ENCODE measurements at regions not wholly inside any gene's neighbourhood (a gene's known extent, or its start where the extent isn't known, plus 50 kb on each side); places are given as distances from the start of the nearest gene placed in this dataset.

DNA sequence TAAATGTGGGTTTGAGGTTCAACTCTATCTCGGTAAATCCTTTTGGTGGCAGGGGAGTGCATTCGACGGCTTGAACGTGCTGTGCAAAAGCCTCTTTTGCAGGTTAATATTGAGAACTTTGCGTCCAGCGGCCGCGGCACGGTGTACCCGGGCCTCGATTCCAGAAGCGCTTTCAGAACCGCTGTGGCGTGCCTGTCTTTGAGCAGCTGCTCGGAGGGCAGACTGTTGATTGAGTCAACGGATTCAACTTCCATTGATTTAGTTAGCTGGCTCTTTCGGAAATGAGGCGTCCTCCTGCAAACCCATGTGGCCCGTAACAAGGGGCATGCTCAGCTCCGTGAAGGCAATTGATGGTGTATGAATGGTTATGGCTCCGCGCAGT lies 1247.8 kb downstream of the BRD1 start:
- no peak for DNase-seq (ENCODE audit: low read depth)
- TF ChIP-seq, protein P1, sequence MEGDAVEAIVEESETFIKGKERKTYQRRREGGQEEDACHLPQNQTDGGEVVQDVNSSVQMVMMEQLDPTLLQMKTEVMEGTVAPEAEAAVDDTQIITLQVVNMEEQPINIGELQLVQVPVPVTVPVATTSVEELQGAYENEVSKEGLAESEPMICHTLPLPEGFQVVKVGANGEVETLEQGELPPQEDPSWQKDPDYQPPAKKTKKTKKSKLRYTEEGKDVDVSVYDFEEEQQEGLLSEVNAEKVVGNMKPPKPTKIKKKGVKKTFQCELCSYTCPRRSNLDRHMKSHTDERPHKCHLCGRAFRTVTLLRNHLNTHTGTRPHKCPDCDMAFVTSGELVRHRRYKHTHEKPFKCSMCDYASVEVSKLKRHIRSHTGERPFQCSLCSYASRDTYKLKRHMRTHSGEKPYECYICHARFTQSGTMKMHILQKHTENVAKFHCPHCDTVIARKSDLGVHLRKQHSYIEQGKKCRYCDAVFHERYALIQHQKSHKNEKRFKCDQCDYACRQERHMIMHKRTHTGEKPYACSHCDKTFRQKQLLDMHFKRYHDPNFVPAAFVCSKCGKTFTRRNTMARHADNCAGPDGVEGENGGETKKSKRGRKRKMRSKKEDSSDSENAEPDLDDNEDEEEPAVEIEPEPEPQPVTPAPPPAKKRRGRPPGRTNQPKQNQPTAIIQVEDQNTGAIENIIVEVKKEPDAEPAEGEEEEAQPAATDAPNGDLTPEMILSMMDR (IDR thresholded peaks at IDR 0.05; ENCODE audit: control insufficient read depth, extremely low read depth, insufficient read depth) = no peak
- no peak overlapping the region for H3K4me3 ChIP-seq (ENCODE audit: low read depth, low read length)

DNA sequence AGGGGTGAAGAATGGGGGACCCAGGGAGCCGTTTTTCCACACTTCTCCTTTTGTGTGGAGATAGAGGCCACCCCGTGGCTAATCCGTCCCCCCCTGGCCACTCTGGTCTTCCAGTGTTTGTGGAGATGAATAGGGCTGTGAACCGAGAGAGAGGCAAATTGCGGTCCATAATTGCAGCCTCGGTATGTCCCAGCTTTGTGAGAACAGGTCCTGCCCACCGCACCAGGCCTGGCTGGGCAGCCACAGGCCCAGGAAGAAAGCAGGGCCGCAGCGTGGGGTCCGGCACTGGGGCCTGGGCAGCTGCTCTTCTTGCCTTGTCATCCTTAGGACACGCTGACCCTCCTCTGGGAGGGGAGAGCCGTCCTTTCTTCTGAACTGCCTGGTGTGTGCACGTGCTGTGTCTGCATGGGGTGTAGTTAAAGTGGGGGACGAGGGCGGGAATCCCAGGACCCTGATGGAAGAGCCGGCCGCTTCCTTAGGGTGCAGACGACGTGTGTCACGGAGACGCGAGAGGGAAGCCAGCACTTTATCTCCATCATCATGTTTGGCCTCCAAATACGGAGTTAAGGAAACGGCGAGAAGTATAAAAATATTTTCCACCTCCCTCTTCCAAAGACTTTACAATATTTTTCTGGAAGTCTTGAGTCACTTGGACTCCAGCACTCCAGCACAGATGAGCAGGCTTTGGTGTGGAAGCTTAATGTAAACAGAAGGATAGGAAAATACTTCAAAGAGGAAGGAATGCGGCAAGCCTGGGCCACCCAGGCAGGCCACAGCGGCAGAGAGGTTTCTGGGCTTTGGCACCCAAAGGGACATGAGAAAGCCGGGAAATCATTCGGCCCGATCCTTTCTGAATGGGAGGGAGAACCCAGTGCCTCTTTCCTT lies 1248.4 kb downstream of the BRD1 start:
- TF ChIP-seq, protein P1 (IDR thresholded peaks at IDR 0.05; ENCODE audit: control insufficient read depth, extremely low read depth, insufficient read depth) = no peak
- H3K4me3 ChIP-seq (ENCODE audit: low read depth, low read length) = no peak overlapping the region
- DNase-seq (ENCODE audit: low read depth) = no peak

DNA sequence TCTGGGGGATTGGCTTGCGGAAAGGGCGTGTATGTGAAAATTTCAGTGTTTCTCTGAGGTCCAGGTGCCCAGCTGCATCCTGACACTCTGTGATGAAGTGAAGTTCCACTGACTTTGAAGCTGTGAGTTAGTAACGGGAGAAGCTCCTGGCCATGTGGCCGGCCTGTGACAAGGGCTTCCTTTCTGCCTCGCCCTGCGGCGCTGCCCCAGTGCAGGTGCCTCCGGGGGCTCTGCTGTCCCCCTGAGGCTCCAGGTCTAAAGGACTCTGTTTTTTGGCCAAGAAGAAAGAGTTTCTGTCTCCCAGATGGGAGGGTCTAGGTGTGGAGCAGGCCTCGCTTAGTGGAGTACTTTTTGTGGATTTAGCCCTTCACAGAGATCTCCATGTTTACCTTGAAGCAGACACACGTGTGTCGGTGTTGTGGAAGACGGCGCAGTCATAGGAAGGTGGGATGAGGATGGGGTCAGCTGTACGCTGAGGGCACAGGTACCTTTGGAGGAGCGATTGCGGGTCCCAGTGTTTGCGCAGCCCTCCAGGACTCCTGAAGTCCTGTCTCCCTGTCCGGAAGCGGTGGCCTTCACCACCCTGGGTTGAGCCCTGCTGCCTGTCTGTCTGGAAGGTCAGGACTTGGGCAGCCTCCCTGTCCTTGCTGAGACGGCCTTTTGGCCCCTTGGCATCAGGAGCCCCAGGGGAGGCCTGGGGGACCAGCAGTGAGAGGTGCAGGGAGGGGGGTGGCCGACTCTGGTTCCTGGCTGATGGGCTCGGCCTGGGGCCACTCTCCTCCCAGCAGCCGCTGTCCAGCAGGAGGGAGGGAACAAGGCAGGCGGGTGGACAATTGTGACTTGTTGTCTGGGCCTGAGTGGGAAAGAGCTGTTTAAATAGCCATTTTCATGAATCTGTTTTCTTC lies 1249.3 kb downstream of the BRD1 start:
- no peak for DNase-seq (ENCODE audit: low read depth)
- no peak overlapping the region for H3K4me3 ChIP-seq (ENCODE audit: low read depth, low read length)

DNA sequence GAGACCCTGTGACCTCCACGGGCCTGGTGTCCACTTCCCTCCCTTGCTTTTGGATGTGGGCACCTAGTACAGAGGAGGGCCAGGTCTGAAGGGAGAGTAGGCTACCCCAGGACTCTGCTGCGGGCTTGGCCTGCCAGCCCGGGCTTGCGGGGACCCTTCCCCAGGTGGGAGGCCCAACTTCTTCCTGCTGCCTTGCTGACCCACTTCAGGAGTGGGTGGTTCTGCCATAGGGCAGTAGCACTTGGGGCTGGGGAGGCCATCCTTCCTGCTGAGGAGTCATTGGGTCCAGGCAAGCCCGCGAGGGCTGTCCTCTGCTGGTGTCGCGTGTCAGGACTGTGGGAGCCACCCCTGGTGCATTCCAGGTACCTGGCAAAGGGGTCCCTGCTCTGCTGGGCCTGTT lies 1250.0 kb downstream of the BRD1 start:
- TF ChIP-seq, protein P1 (IDR thresholded peaks at IDR 0.05; ENCODE audit: control insufficient read depth, extremely low read depth, insufficient read depth) = no peak
- no peak for DNase-seq (ENCODE audit: low read depth)
- no peak overlapping the region for H3K4me3 ChIP-seq (ENCODE audit: low read depth, low read length)

More for the DNA sequence above, 1249.3 kb downstream of the BRD1 start:
- TF ChIP-seq, protein P1 (IDR thresholded peaks at IDR 0.05; ENCODE audit: control insufficient read depth, extremely low read depth, insufficient read depth) = no peak

DNA sequence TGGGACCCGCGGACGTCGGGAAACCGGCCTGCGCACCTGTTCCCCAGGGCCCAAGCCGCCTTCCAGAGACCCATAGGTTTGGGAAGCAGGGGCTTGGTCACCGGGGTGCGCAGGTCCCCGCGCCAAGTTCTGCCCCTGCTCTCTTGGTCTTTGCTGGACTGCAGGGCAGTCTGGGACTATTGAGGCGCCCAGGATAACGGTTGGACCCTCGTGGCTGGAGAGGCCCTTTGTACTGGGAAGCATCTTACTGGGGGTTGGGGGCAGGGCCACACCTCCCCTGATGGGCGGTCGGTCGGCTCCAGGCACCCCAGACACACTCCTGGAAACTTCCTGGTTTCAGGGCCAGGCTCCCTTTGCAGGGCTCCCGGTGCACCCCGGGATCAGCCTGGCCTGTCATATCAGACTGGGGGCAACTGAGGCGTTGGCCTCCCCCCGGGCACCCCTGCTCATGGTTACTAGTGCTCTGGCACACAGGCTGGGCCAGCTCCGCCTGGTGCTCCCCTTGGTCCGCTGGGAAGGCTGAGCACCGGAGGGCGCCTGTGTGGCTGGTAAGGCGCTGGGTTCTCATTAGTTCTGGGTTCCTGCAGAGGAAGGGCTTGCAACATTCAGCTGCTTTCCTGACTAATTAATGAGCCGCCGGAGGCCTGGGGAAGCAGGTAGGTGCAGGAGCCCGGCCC lies 1250.5 kb downstream of the BRD1 start:
- DNase-seq (ENCODE audit: low read depth) = no peak
- TF ChIP-seq, protein P1 (IDR thresholded peaks at IDR 0.05; ENCODE audit: control insufficient read depth, extremely low read depth, insufficient read depth) = peak; percentile 28
- H3K4me3 ChIP-seq (ENCODE audit: low read depth, low read length) = no peak overlapping the region

DNA sequence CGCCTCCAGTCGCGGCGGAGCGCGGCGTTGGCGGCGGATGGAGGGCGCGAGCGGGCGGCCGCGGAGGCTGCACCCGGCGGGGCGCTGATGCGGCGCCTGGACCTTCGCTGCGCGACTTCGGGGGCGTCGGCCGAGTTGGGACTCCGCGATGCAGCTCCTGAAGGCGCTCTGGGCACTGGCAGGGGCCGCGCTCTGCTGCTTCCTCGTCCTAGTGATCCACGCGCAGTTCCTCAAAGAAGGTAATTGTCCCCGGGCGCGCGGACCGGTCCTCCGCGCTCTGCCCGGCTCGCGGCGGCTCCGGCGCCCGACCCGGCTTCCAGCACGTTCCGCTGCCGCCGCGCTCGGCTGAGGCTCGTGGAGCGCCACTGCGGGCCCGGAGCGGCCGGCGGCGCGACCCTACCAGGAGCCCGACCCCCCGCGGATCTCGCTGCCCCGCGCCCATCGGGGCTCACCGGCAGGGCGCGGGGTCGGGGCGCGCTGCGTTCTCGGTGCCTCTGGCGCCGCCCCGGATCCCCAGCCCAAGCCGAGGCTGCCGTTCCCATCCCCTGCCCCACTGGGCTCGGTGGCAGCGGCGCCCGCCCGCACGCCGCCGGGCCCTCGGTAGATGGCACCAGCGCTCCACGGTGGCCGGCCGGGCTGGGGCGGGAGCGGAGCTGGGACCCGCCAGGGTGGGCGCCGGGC lies 1251.2 kb downstream of the BRD1 start:
- no peak overlapping the region for H3K4me3 ChIP-seq (ENCODE audit: low read depth, low read length)
- TF ChIP-seq, protein P1 (IDR thresholded peaks at IDR 0.05; ENCODE audit: control insufficient read depth, extremely low read depth, insufficient read depth) = peak; percentile 93
- no peak for DNase-seq (ENCODE audit: low read depth)
